ENCODE measurements at regions not wholly inside any gene's neighbourhood (a gene's known extent, or its start where the extent isn't known, plus 50 kb on each side); places are given as distances from the start of the nearest gene placed in this dataset.
"Not testable (repeated sequence)": the region's sequence is repeated elsewhere in the genome, so short reads cannot be mapped to it uniquely, and the experiment has no call there.

DNA sequence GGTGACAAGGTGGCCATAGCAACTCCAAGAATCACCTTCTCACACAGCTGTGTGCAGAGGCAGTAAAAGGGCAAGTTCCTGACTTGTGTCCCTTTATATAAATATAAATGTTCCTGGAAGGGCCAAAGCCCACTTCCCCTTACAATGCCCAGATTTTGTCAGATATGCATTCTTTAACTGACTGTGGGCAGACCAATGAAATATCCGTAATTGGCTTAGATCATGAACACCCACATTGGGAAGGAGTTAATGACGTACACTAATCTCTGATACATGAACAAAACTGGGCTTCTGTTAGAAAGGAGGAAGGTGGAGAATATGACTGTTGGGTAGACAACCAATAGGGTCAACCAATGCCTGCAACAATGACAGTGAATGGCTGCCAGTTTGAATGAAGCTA, 397.2 kb upstream of the CLINT1 start:
- intact Hi-C loops (cut with DNase I) = no loop called here
- no peak for DNase-seq (ENCODE audit: low spot score)

DNA sequence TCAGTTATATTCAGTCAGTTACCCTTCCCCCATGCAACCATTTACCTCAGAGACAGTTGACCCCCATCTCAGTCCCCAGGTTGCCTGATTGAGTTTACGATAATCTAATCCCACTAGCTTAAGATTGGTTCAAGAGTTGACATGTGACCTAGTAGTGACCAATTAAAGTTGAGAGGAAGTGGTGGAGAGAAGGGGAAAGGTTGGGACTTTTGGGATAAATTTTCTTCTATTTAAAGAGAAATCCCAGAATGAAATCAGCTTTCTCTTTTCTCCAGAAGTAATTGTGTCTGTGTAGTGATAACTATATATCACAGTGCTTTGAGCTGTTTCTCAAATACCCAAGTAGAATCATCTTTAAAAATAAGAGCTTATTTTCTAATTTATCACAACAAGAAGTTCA, 396.7 kb upstream of the CLINT1 start:
- intact Hi-C loops (cut with DNase I) = no loop called here
- no peak for DNase-seq (ENCODE audit: low spot score)

DNA sequence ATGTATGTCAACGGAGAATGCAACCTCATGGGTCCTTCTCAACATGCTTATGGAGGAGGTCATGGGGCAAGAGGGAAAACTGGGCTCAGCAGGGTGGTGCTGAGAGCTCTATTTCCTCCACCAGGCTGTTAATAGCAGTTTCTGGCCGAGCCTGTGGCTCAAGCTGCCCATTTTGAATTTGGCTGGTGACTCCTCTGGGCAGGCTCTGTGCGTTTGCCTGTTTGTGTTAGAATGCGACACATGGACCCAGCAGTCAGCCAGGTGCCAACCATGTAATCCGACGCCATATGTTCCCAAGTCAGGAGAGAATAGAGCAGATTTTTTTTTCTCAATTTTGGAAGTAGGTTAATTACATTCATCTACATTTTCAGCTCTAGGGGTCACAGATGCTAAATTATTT, 387.7 kb upstream of the CLINT1 start:
- DNase-seq (ENCODE audit: low spot score) = no peak
- intact Hi-C loops (cut with DNase I) = no loop called here

DNA sequence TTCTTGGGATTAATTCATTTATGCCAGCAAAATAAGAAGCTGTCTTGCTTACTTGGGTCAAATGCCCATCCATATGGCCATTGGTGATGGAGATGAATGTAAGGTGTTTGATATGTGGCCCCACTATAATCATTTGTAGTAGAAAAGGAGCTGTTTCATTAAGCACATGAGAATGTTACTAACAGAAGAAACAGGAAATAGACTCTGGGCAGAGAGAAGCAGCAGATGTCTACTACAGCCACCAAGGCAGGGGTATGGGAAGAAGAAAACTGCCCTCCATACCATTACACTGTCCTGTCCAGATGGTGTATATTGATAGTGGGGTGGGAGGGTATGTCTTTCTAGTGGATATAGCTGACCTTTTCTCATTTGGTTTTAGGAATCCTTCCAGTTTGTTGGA, 386.6 kb upstream of the CLINT1 start:
- DNase-seq (ENCODE audit: low spot score) = no peak
- intact Hi-C loops (cut with DNase I) = no loop called here

GRCh38 chr5:158244882-158245281, 385.9 kb upstream of the CLINT1 start:
- intact Hi-C loops (cut with DNase I) = no loop called here
- DNase-seq (ENCODE audit: low spot score) = no peak

DNA sequence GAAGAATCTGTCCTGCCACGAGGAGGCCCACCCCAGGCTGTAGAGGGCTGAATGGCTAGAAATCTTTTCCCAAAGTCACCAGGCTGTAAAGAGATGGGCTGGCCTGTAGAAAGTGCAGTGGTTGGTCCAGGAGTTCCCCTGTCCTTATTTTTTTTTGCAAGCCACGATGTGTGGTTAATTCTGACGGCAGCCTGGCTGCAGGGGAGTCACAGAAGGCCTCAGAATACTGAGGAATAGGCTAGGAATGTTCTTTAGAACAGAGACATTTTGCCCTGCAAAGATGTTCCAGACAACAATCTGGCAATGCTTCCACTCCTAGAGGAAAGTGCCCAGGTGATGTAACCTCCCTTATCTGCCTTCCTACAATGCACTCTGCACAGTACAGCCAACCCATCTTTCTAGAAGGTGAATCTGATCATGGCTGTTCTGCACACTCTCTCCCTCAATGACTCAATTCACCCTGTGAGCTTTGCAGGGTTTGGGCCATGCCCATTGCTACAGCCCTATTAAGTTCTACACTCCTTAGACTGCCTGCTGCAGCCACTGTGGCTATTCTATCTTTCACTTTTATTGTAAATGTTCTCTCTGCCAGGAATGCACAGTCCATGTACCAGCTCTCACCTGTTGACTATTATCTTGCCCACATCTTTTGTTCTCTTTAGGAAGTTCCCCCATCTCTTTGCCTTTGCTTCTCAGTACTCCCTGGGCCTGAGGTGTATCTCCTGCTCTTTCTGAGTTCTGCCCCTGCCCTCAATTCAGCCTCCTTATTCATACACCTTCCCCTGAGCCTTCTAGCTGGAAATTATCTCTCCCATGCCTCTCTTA, 377.8 kb upstream of the CLINT1 start:
- DNase-seq (ENCODE audit: low spot score) = no peak
- intact Hi-C loops (cut with DNase I) = no loop called here

- intact Hi-C loops (cut with DNase I) = no loop called here
- no peak for DNase-seq (ENCODE audit: low spot score)
Observed at GRCh38 chr5:158235159-158235547, 376.2 kb upstream of the CLINT1 start.

DNA sequence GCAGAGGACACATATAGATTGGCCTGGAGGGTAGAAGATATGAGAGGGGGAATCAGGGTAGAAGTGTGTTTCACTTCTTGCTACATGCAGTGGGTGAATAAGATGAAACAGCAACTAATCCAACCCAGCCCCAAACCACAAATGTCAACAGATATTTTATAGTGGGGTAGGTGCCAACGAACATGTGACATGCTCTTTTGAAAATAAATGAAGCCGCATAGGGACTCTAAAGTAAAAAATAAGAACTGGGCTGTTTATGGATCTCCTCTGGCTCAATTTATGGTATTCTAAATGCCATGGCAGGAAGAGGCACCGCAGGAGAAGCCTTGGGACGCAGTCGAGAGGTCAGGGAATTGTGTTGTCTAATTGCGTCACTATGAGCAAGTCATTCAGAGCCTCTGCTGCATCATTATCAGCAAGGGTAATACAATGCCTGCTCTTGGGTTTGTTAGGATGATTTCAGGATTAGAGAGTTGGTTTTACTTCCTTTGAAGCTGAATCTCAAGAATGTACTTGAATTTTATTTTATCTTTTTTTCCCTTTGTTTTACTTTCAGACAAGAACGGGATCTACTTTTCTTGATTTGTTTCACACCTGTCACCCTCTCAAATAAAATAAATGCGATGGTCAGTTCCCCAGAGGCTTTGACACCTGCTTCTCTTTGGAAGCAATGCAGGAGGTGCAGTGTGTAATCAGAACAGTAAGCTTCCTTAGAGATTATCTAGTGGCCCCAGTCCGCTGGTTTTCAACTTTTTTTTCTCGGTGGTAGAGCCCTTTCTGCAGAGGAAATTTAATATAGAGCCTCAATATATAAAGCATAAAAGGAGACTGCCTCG, 375.6 kb upstream of the CLINT1 start:
- DNase-seq (ENCODE audit: low spot score) = no peak
- intact Hi-C loops (cut with DNase I) = no loop called here

- DNase-seq (ENCODE audit: low spot score) = no peak
- intact Hi-C loops (cut with DNase I) = no loop called here
Observed at GRCh38 chr5:158233735-158234322, 374.9 kb upstream of the CLINT1 start.

GRCh38 chr5:158227314-158227713, 368.4 kb upstream of the CLINT1 start:
- intact Hi-C loops (cut with DNase I); DNase-seq (ENCODE audit: low spot score): not testable (repeated sequence)

DNA sequence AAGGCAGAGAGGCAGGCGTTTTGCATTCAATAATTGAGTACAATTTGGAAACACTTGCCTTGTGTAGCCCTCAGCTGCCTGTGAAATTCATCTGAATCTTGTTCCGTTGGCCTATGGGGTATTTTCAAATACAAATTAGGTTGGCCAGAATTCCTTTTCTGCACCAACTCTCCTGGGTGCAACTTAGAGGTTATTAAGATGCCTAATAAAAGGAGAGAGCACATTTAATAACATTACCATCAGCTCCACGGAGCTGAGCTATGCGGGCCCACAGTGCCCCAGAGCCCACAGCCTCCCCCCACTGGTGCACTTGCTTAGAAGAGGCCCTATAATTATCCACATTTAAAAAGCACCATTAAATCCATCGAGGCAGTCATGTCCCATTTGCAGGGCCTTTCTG, 367.6 kb upstream of the CLINT1 start:
- intact Hi-C loops (cut with DNase I) = no loop called here
- DNase-seq (ENCODE audit: low spot score) = no peak

GRCh38 chr5:158224253-158224652, 365.3 kb upstream of the CLINT1 start:
- no peak for DNase-seq (ENCODE audit: low spot score)
- intact Hi-C loops (cut with DNase I) = no loop called here

DNA sequence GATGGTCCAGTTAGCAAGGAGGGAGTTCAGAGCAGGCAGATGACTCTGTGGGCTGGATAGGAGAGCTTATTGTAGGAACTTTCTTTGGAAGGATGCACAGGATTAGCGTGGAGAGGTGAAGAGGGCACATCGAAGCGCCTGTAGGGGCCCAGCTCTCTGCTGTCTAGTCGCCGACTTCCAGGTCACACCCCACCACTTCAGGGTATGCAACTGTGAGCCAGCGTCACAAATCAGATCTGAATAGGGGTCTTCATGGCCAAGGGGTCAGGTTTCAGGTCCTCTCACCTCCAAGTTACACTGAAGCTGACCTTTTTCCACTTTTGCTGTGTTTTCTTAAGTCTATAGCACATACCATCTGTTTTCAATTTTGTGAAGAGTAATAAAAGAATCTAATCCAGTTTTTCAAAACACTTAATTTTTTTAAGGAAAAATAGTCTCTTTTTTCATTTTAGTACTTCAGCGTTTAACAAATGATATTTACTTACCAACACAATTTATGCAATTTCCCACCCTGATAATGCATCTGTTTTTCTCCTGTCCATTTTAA, 364.2 kb upstream of the CLINT1 start:
- intact Hi-C loops (cut with DNase I) = no loop called here
- no peak for DNase-seq (ENCODE audit: low spot score)

DNA sequence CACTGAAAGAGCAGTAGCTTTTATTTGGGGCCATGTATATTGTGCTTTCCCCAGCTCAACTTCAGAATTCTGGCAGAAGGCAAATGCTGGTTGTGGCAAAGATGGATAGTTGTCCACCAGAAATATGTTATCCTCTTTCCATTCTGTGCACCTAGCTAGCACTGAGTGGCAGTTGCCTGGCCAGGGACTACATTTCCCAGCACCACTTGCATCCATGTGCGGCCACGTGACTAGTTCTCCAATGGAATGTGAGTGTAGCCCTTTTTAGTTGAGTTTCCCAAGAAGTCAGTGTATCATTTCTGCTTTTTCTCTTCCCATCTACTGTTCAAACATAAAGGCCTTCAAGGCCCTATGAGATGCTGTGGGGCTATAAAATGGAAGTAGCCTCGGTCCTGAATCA, 354.0 kb upstream of the CLINT1 start:
- intact Hi-C loops (cut with DNase I) = no loop called here
- DNase-seq (ENCODE audit: low spot score) = no peak

DNA sequence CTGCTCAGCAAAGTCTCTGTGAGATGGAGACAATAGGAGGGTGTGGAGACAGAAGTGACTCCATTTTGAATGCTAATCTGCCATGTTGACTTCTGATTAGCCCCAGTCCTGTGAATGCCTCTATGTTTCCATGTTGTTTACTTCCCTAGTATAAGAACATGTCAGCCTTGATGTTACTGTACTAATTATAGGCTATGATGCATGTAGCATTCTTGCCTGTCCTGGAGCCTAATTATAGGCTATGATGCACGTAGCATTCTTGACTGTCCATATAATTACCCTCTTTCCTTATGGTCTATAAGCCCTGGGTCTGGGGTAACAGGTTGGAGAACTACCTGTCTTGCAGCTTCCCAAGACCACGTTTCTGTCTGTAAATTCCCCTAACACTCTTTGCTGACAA, 353.3 kb upstream of the CLINT1 start:
- DNase-seq (ENCODE audit: low spot score) = no peak
- intact Hi-C loops (cut with DNase I) = no loop called here

DNA sequence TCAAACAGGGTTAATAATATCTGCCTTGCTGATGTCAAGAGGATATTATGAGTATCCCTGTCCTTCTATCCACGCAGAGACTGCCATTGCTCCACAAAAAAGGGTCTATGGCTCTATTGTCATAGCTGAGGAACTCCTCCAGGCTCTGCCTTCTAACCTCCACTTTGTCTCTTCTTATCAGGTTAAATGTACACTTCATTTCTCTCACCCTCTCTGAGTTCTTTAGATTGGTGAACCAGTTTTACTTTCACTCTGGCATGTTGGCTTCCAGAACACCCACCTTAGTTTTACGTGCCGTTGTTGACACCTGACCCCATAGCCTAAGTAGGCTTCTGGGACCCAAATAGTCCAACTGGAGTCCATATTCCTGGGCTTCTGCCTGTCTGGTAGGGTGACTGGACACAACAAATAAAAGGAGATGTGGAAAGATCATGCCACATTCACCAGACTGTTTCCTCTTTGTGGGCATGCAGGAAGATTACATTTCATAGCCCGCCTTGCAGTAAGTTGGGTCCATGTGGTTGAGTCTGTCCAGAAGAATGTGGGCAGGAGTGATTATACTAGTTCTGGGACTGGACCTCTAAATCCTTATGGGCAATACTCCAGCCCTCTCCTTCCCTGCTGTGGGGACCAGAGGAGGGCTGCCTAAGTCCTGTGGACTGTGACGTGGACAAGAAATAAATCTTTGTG, 350.4 kb upstream of the CLINT1 start:
- intact Hi-C loops (cut with DNase I) = no loop called here
- DNase-seq (ENCODE audit: low spot score) = no peak

- intact Hi-C loops (cut with DNase I) = no loop called here
- DNase-seq (ENCODE audit: low spot score) = no peak
Observed at GRCh38 chr5:158207733-158208132, 348.8 kb upstream of the CLINT1 start.

GRCh38 chr5:158205992-158206391, 347.0 kb upstream of the CLINT1 start:
- intact Hi-C loops (cut with DNase I) = no loop called here
- DNase-seq (ENCODE audit: low spot score) = no peak

GRCh38 chr5:158203261-158203660, 344.3 kb upstream of the CLINT1 start:
- intact Hi-C loops (cut with DNase I) = no loop called here
- DNase-seq (ENCODE audit: low spot score) = no peak

DNA sequence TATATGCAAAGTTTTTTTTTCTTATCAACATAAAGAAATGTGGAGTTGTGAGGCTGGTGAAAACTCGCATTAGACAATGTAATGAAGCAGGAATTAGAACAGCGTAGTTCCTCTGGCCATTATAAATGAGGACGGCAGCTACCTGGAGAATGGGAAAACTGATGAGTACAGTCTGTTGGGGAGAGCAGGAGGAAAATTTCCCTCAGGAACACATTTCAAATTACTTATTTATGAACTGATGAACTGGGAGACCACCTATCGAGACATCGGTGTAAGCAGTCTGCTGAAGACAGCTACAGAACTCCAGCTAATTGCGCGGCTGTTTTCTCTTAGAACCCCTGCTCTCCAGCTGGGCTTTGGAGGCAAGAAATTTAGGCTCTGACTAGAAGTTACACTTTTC, 343.9 kb upstream of the CLINT1 start:
- intact Hi-C loops (cut with DNase I) = no loop called here
- no peak for DNase-seq (ENCODE audit: low spot score)

Measured in cardiac septum (tissue), 1 donor.